Upper lobe of right lung (tissue), 1 donor: ENCODE measurements at regions not wholly inside any gene's neighbourhood (a gene's known extent, or its start where the extent isn't known, plus 50 kb on each side); places are given as distances from the start of the nearest gene placed in this dataset.

Experiments used
- ATAC-seq: fragments of 200-7000 bp; cut with Tn5 transposase; one replicate; pipeline ENCODE4 v1.9.1; 2020; ENCODE audit warnings: mild to moderate bottlenecking, moderate library complexity
- DNase-seq: peaks from one replicate; pipeline ENCODE4 v3.0.0-alpha.2; 2020
- H3K27ac ChIP-seq: fragments of 200-600 bp; one replicate; pipeline ENCODE4 v1.8.0; 2022
- H3K27me3 ChIP-seq: fragments of 200-600 bp; one replicate; pipeline ENCODE4 v1.8.0; 2022; ENCODE audit warnings: mild to moderate bottlenecking
- H3K36me3 ChIP-seq: fragments of 200-600 bp; one replicate; pipeline ENCODE4 v1.8.0; 2022
- H3K4me1 ChIP-seq: fragments of 200-600 bp; one replicate; pipeline ENCODE4 v1.8.0; 2022
- H3K4me3 ChIP-seq: fragments of 200-600 bp; one replicate; pipeline ENCODE4 v1.8.0; 2022; ENCODE audit warnings: mild to moderate bottlenecking
- H3K9me3 ChIP-seq: fragments of 200-600 bp; one replicate; pipeline ENCODE4 v1.8.0; 2022
- intact Hi-C: fragments of 100-400 bp; cut with DNase I; formaldehyde crosslinking; loops from one replicate; pipeline ENCODE4 v1.11.0; 2022
- TF ChIP-seq, protein P1 (sequence below): fragments of 200-600 bp; IDR thresholded peaks from one replicate; pipeline ENCODE4 v1.8.0; 2022; ENCODE audit warnings: antibody characterized with exemption
- donor health status: DM: no; HTN: yes; CAD: no; lungs with severe emphysema.

DNA sequence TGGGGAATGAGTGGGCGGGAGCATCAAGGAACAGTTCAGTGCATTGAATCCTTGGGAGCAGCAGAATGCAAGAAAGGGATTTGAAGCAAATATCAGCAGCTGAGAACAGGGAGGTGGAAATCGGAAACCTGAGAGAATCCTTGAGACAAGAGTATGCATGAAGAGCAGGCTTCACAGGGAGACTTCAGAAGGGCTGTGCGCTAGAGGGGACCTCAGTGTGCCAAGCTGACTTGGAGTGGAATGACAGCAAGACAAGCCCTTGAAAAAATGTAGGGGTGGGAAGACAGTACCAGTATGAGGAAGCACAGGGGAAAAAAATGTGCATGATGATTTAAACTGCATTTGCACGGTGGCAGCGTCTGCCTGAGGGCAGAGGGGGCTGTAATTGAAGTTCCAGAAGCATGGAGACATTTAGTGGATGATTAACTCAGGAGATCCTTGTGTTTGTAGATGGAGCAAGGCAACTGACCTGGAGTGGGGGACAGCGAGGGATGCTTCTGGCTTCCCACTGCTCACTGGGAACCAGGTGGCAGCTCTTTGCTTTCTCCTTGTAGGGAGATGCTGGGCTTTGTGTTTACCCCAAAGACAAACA, 204.9 kb upstream of the PLET1 start:
- H3K36me3 ChIP-seq, result no peaks in the 10 kb centered on the region
- ATAC-seq, result no peak
- H3K27me3 ChIP-seq, result no peaks in the 10 kb centered on the region
- TF ChIP-seq, protein P1, sequence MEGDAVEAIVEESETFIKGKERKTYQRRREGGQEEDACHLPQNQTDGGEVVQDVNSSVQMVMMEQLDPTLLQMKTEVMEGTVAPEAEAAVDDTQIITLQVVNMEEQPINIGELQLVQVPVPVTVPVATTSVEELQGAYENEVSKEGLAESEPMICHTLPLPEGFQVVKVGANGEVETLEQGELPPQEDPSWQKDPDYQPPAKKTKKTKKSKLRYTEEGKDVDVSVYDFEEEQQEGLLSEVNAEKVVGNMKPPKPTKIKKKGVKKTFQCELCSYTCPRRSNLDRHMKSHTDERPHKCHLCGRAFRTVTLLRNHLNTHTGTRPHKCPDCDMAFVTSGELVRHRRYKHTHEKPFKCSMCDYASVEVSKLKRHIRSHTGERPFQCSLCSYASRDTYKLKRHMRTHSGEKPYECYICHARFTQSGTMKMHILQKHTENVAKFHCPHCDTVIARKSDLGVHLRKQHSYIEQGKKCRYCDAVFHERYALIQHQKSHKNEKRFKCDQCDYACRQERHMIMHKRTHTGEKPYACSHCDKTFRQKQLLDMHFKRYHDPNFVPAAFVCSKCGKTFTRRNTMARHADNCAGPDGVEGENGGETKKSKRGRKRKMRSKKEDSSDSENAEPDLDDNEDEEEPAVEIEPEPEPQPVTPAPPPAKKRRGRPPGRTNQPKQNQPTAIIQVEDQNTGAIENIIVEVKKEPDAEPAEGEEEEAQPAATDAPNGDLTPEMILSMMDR, result no peak
- no peaks in the 10 kb centered on the region for H3K9me3 ChIP-seq
- H3K4me3 ChIP-seq, result no peak overlapping the region
- intact Hi-C loops, result no loop called here
- H3K4me1 ChIP-seq, result no peaks in the 10 kb centered on the region
- no peak overlapping the region for H3K27ac ChIP-seq
- DNase-seq, result no peak

DNA sequence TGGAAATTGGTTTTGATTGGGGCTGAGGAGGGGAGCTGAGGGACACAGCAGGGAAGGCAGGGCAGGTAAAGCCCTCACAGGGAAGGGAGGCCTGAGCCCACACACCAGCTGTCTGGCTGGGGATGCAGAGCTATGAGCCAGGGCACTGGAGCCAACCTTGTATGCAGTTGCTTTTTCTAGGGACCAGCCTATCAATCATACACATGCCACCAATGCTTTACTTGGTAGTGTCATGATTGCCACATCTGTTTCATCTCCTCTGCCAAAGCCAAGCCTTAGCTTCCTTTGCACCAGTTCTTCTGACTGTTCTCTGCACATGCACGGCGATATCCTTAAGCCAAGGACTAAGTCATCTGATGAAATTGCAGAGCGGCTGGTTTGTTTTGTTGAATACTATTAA, 207.1 kb upstream of the PLET1 start:
- Histone ChIP-seq H3K9me3 (no peaks in the 10 kb centered on the region), H3K27ac (no peak overlapping the region), H3K27me3 (no peaks in the 10 kb centered on the region), H3K4me1 (no peaks in the 10 kb centered on the region), H3K36me3 (no peaks in the 10 kb centered on the region), H3K4me3 (no peak overlapping the region)
- ATAC-seq, result no peak
- TF ChIP-seq, protein P1, result no peak
- intact Hi-C loops, result no loop called here
- DNase-seq, result no peak

- TF ChIP-seq, protein P1, result no peak
- DNase-seq (no peak), ATAC-seq (no peak)
- intact Hi-C loops, result no loop called here
- H3K36me3 ChIP-seq, result no peaks in the 10 kb centered on the region
- H3K27me3 ChIP-seq, result no peaks in the 10 kb centered on the region
- H3K4me1 ChIP-seq, result no peaks in the 10 kb centered on the region
- no peak overlapping the region for H3K4me3 ChIP-seq
- no peak overlapping the region for H3K27ac ChIP-seq
- H3K9me3 ChIP-seq, result no peaks in the 10 kb centered on the region
Measured at GRCh38 chr11:112469376-112469775, 208.7 kb upstream of the PLET1 start.

GRCh38 chr11:112470355-112470754, 209.7 kb upstream of the PLET1 start:
- Histone ChIP-seq H3K9me3 (no peaks in the 10 kb centered on the region), H3K4me3 (no peak overlapping the region), H3K27me3 (no peaks in the 10 kb centered on the region), H3K27ac (no peak overlapping the region), H3K36me3 (no peaks in the 10 kb centered on the region), H3K4me1 (no peaks in the 10 kb centered on the region)
- intact Hi-C loops, result no loop called here
- TF ChIP-seq, protein P1, result no peak
- DNase-seq (no peak), ATAC-seq (no peak)

- no peak for DNase-seq
- TF ChIP-seq, protein P1, result no peak
- no peaks in the 10 kb centered on the region for H3K27me3 ChIP-seq
- H3K9me3 ChIP-seq, result no peaks in the 10 kb centered on the region
- intact Hi-C loops, result no loop called here
- ATAC-seq, result no peak
- no peaks in the 10 kb centered on the region for H3K36me3 ChIP-seq
- no peak overlapping the region for H3K4me3 ChIP-seq
- no peaks in the 10 kb centered on the region for H3K4me1 ChIP-seq
- H3K27ac ChIP-seq, result no peak overlapping the region
Measured at GRCh38 chr11:112471731-112472130, 211.1 kb upstream of the PLET1 start.

DNA sequence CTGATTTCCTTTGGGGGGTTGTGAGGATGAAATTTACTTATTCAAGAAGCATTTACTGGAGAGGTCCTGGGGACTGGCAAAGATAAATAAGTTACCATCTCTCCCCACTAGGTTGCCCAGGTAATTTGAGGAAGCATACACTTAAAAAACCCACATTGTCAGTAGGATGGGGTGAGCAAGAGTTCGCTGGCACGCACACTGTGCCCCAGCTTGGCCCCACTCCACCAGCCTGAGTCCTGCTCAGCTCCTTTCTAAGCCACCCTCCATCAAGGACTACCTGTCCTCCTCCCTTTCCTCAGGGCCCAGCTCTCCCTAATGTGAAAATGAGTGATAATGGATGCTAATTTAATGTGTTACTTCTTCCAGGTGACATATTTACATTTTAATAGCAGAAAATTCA, 216.5 kb upstream of the PLET1 start:
- TF ChIP-seq, protein P1, result no peak
- no peak overlapping the region for H3K4me3 ChIP-seq

More for the DNA sequence above, 216.5 kb upstream of the PLET1 start:
- Histone ChIP-seq H3K4me1 (no peaks in the 10 kb centered on the region), H3K27me3 (no peaks in the 10 kb centered on the region), H3K9me3 (no peaks in the 10 kb centered on the region), H3K36me3 (no peaks in the 10 kb centered on the region), H3K27ac (no peak overlapping the region)
- intact Hi-C loops, result no loop called here
- DNase-seq (no peak), ATAC-seq (no peak)
